ENCODE measurements at regions not wholly inside any gene's neighbourhood (a gene's known extent, or its start where the extent isn't known, plus 50 kb on each side); places are given as distances from the start of the nearest gene placed in this dataset.

GRCh38 chr5:120229036-120229435 is 235.1 kb upstream of the PRR16 start:
- no peak for DNase-seq
- H3K4me1 ChIP-seq, result no peaks in the 10 kb centered on the region
- no peaks in the 10 kb centered on the region for H3K9me3 ChIP-seq
- no peaks in the 10 kb centered on the region for H3K27me3 ChIP-seq
- TF ChIP-seq CTCF (IDR thresholded peaks at IDR 0.05) (no peak), POLR2A (IDR thresholded peaks at IDR 0.05) (no peak)
- no peak overlapping the region for H3K27ac ChIP-seq
- no peak overlapping the region for H3K4me3 ChIP-seq
- H3K36me3 ChIP-seq, result no peaks in the 10 kb centered on the region

- no peak for TF ChIP-seq POLR2A (IDR thresholded peaks at IDR 0.05)
- no peak for TF ChIP-seq CTCF (IDR thresholded peaks at IDR 0.05)
- H3K4me3 ChIP-seq, result no peak overlapping the region
Measured at GRCh38 chr5:120231563-120231962, 232.5 kb upstream of the PRR16 start.

GRCh38 chr5:120236360-120236759 is 227.7 kb upstream of the PRR16 start:
- no peak overlapping the region for H3K27ac ChIP-seq
- H3K4me3 ChIP-seq, result no peak overlapping the region
- no peaks in the 10 kb centered on the region for H3K36me3 ChIP-seq
- H3K27me3 ChIP-seq, result no peaks in the 10 kb centered on the region
- no peaks in the 10 kb centered on the region for H3K9me3 ChIP-seq
- DNase-seq, result no peak
- no peaks in the 10 kb centered on the region for H3K4me1 ChIP-seq
- TF ChIP-seq CTCF (IDR thresholded peaks at IDR 0.05), result no peak
- no peak for TF ChIP-seq POLR2A (IDR thresholded peaks at IDR 0.05)

More at GRCh38 chr5:120231563-120231962, 232.5 kb upstream of the PRR16 start:
- no peaks in the 10 kb centered on the region for H3K4me1 ChIP-seq
- no peak overlapping the region for H3K27ac ChIP-seq
- no peak for DNase-seq
- H3K27me3 ChIP-seq, result no peaks in the 10 kb centered on the region
- H3K9me3 ChIP-seq, result no peaks in the 10 kb centered on the region
- H3K36me3 ChIP-seq, result no peaks in the 10 kb centered on the region

GRCh38 chr5:120239086-120239485 is 225.0 kb upstream of the PRR16 start:
- H3K27me3 ChIP-seq, result no peaks in the 10 kb centered on the region
- no peak for DNase-seq
- TF ChIP-seq CTCF (IDR thresholded peaks at IDR 0.05), result no peak
- no peak for TF ChIP-seq POLR2A (IDR thresholded peaks at IDR 0.05)
- no peaks in the 10 kb centered on the region for H3K36me3 ChIP-seq
- no peak overlapping the region for H3K4me3 ChIP-seq
- H3K4me1 ChIP-seq, result no peaks in the 10 kb centered on the region
- no peaks in the 10 kb centered on the region for H3K9me3 ChIP-seq
- no peak overlapping the region for H3K27ac ChIP-seq

- H3K36me3 ChIP-seq, result no peaks in the 10 kb centered on the region
- H3K4me1 ChIP-seq, result no peaks in the 10 kb centered on the region
- DNase-seq, result no peak
- H3K4me3 ChIP-seq, result no peak overlapping the region
- H3K27ac ChIP-seq, result no peak overlapping the region
- no peak for TF ChIP-seq POLR2A (IDR thresholded peaks at IDR 0.05)
- no peak for TF ChIP-seq CTCF (IDR thresholded peaks at IDR 0.05)
- H3K27me3 ChIP-seq, result no peaks in the 10 kb centered on the region
- no peaks in the 10 kb centered on the region for H3K9me3 ChIP-seq
Measured at GRCh38 chr5:120240706-120241105, 223.4 kb upstream of the PRR16 start.

- no peak overlapping the region for H3K27ac ChIP-seq
- no peaks in the 10 kb centered on the region for H3K36me3 ChIP-seq
- no peak overlapping the region for H3K4me3 ChIP-seq
- no peaks in the 10 kb centered on the region for H3K4me1 ChIP-seq
- no peaks in the 10 kb centered on the region for H3K27me3 ChIP-seq
- DNase-seq, result no peak
- H3K9me3 ChIP-seq, result no peaks in the 10 kb centered on the region
- no peak for TF ChIP-seq POLR2A (IDR thresholded peaks at IDR 0.05)
- no peak for TF ChIP-seq CTCF (IDR thresholded peaks at IDR 0.05)
Measured at GRCh38 chr5:120241400-120241799, 222.7 kb upstream of the PRR16 start.
